Right lobe of liver (tissue), 4 donors: ENCODE measurements at regions not wholly inside any gene's neighbourhood (a gene's known extent, or its start where the extent isn't known, plus 50 kb on each side); places are given as distances from the start of the nearest gene placed in this dataset.

Source experiments
- CTCF ChIP-seq, 4 donors: fragments of 200-600 bp in 3 of 4; fragments of 450-650 bp in 1 of 4; IDR thresholded peaks; one replicate each; pipeline versions ENCODE4 v1.5.1 to v1.8.0; 2016 to 2022; ENCODE audit warnings: antibody characterized with exemption in 4 of 4, mild to moderate bottlenecking in 2 of 4
- POLR2A ChIP-seq: fragments of 450-650 bp; IDR thresholded peaks from one replicate; pipeline ENCODE4 v1.6.1; 2017; ENCODE audit warnings: antibody characterized with exemption, mild to moderate bottlenecking
- donor health status: DM: no; HTN: no; CAD: no.
- donor health status: DM: no; HTN: no; CAD: no.
- donor health status: DM: no; HTN: yes; CAD: no.

DNA sequence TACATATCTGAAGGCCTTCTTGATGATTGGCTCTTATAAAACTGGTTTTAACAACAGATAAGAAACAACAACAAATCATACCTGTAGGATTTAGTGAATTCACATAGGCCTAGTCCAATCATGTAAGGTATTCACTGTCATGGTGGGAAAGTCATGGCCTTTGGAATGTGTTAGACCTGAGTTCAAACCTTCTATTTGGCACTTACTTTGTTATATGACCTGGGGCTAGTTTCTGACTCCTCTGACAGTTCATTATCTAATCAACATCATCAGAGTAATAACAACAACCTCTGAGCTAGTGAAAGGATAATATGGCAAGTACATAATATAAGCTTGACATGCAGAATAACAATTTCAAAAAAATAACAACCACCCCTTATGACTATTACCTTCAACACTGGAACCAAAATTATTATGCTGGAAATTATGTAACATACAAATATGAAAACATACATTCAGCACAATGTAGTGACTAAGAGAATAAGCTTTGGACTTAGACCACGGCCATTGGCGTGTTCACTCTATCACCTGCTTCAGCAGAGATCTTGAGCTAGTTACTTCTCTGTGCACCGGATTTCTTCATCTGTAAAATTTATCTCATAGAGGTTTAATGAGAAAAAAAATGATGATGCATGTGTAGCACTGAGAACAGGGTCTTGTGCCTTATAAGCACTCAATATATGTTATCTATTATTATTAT is 597.6 kb downstream of the LMO4 start:
- TF ChIP-seq CTCF (IDR thresholded peaks at IDR 0.05) (no peak), POLR2A (no peak)
